ENCODE measurements at regions not wholly inside any gene's neighbourhood (a gene's known extent, or its start where the extent isn't known, plus 50 kb on each side); places are given as distances from the start of the nearest gene placed in this dataset.

- no peaks in the 10 kb centered on the region for H3K27me3 ChIP-seq
- intact Hi-C loops (cut with DNase I), result no loop called here
- DNase-seq, result no peak
- TF ChIP-seq POLR2A (IDR thresholded peaks at IDR 0.05) (no peak), CTCF (IDR thresholded peaks at IDR 0.05) (no peak), EP300 (IDR thresholded peaks at IDR 0.05) (no peak)
- H3K36me3 ChIP-seq, result no peaks in the 10 kb centered on the region
- no peak overlapping the region for H3K4me3 ChIP-seq
- H3K4me1 ChIP-seq (ENCODE audit: insufficient read depth), result no peaks in the 10 kb centered on the region
- H3K27ac ChIP-seq, result no peak overlapping the region
- no peaks in the 10 kb centered on the region for H3K9me3 ChIP-seq
- 82 to 98% (median 93%) methylated on average over 1 of the region's 1 CpG for WGBS, 3 donors
Measured at GRCh38 chr18:41144441-41144840, 810.6 kb upstream of the PIK3C3 start.

- intact Hi-C loops (cut with DNase I), result no loop called here
- no peak for DNase-seq
- Histone ChIP-seq H3K4me1 (ENCODE audit: insufficient read depth) (no peaks in the 10 kb centered on the region), H3K4me3 (no peak overlapping the region), H3K27me3 (no peaks in the 10 kb centered on the region), H3K27ac (no peak overlapping the region), H3K9me3 (no peaks in the 10 kb centered on the region), H3K36me3 (no peaks in the 10 kb centered on the region)
- WGBS, 3 donors, result 42 to 62% (median 52%) methylated on average over 3 of the region's 3 CpGs
- TF ChIP-seq CTCF (IDR thresholded peaks at IDR 0.05) (no peak), POLR2A (IDR thresholded peaks at IDR 0.05) (no peak), EP300 (IDR thresholded peaks at IDR 0.05) (no peak)
Measured at GRCh38 chr18:41140506-41140905, 814.5 kb upstream of the PIK3C3 start.

GRCh38 chr18:41135146-41135545 lies 819.9 kb upstream of the PIK3C3 start:
- no peaks in the 10 kb centered on the region for H3K4me1 ChIP-seq (ENCODE audit: insufficient read depth)
- intact Hi-C loops (cut with DNase I), result no loop called here
- 63 to 76% (median 67%) methylated on average over 1 of the region's 1 CpG for WGBS, 3 donors
- no peak overlapping the region for H3K27ac ChIP-seq
- no peak for DNase-seq
- no peaks in the 10 kb centered on the region for H3K9me3 ChIP-seq
- no peak overlapping the region for H3K4me3 ChIP-seq
- H3K27me3 ChIP-seq, result no peaks in the 10 kb centered on the region
- TF ChIP-seq CTCF (IDR thresholded peaks at IDR 0.05), result no peak
- TF ChIP-seq EP300 (IDR thresholded peaks at IDR 0.05), result no peak
- TF ChIP-seq POLR2A (IDR thresholded peaks at IDR 0.05), result no peak
- H3K36me3 ChIP-seq, result no peaks in the 10 kb centered on the region

GRCh38 chr18:41134426-41134825 lies 820.6 kb upstream of the PIK3C3 start:
- intact Hi-C loops (cut with DNase I), result no loop called here
- no peak for DNase-seq
- Histone ChIP-seq H3K27ac (no peak overlapping the region), H3K27me3 (no peaks in the 10 kb centered on the region), H3K4me3 (no peak overlapping the region), H3K4me1 (ENCODE audit: insufficient read depth) (no peaks in the 10 kb centered on the region), H3K36me3 (no peaks in the 10 kb centered on the region), H3K9me3 (no peaks in the 10 kb centered on the region)
- 40 to 46% (median 44%) methylated on average over 4 of the region's 4 CpGs for WGBS, 3 donors
- TF ChIP-seq EP300 (IDR thresholded peaks at IDR 0.05) (no peak), CTCF (IDR thresholded peaks at IDR 0.05) (no peak), POLR2A (IDR thresholded peaks at IDR 0.05) (no peak)

- H3K4me1 ChIP-seq (ENCODE audit: insufficient read depth), result no peaks in the 10 kb centered on the region
- DNase-seq, result no peak
- H3K27ac ChIP-seq, result no peak overlapping the region
- H3K36me3 ChIP-seq, result no peaks in the 10 kb centered on the region
- no peaks in the 10 kb centered on the region for H3K9me3 ChIP-seq
- H3K27me3 ChIP-seq, result no peaks in the 10 kb centered on the region
- intact Hi-C loops (cut with DNase I), result no loop called here
- no peak overlapping the region for H3K4me3 ChIP-seq
- WGBS, 3 donors, result 72 to 76% (median 74%) methylated on average over 2 of the region's 2 CpGs
- no peak for TF ChIP-seq EP300 (IDR thresholded peaks at IDR 0.05)
- no peak for TF ChIP-seq CTCF (IDR thresholded peaks at IDR 0.05)
- TF ChIP-seq POLR2A (IDR thresholded peaks at IDR 0.05), result no peak
Measured at GRCh38 chr18:41131050-41131449, 824.0 kb upstream of the PIK3C3 start.

Measured in ovary (tissue), 7 donors.